K562 (cell line): ENCODE measurements at regions not wholly inside any gene's neighbourhood (a gene's known extent, or its start where the extent isn't known, plus 50 kb on each side); places are given as distances from the start of the nearest gene placed in this dataset.

Experiments used
- ATAC-seq: fragments of 200-7000 bp; cut with Tn5 transposase; 3 replicates; pipeline ENCODE4 v1.9.1; 2020; ENCODE audit warnings: moderate library complexity
- BruUV-seq: library from RNA; stranded (reverse); fragments of 400-500 nt; replicated peaks from 2 replicates; lab custom pipeline; 2021; lab: Mats Ljungman, UMichigan
- CTCF ChIA-PET: fragments of 300-600 bp; formaldehyde crosslinking; extraction: SDS; loops from one replicate; lab custom pipeline; 2021; ENCODE audit warnings: low intra/inter-chr PET ratio; lab: Yijun Ruan, JAX
- POLR2A ChIA-PET: fragments of 300-600, 350-650 bp; sonication (Branson Sonifier 250); formaldehyde crosslinking; extraction: SDS; loops from one replicate; lab custom pipeline; 2021; ENCODE audit warnings: antibody characterized with exemption, inconsistent platforms; lab: Yijun Ruan, JAX
- DNase-seq, 4 experiments: peaks; one replicate each; pipeline versions ENCODE4 v3.0.0 to v3.0.0-alpha.2; 2011 to 2018; ENCODE audit warnings: low spot score in 3 of 4, mixed read lengths in 3 of 4; ENCODE audit errors: extremely low read depth in 1 of 4
- FAIRE-seq: peaks from 2 replicates; lab custom pipeline; 2011; peaks lifted over from hg19 to GRCh38; lab: Jason Lieb, UNC
- H2AFZ ChIP-seq: 2 replicates; pipeline ENCODE4 v1.6.0; 2011; ENCODE audit warnings: low read depth, low read length, control low read depth, inconsistent platforms
- H3K27ac ChIP-seq: fragments of 200-600 bp; 3 replicates; pipeline ENCODE4 v1.8.0; 2011; ENCODE audit warnings: low read depth, mild to moderate bottlenecking, control low read depth, inconsistent platforms, low read length, moderate library complexity, mixed read lengths; ENCODE audit errors: extremely low read depth
- H3K27me3 ChIP-seq, 2 experiments: fragments of 300-600 bp in 1 of 2; 2 replicates in 1 of 2; 3 replicates in 1 of 2; pipeline versions ENCODE4 v1.6.0 to v1.8.0; 2011; ENCODE audit warnings: inconsistent platforms in 2 of 2, low read length in 2 of 2, mild to moderate bottlenecking in 1 of 2, mixed read lengths in 1 of 2, moderate library complexity in 1 of 2; ENCODE audit not compliant: control insufficient read depth in 2 of 2, insufficient read depth in 2 of 2
- H3K36me3 ChIP-seq: fragments of 300-600 bp; 3 replicates; pipeline ENCODE4 v1.8.0; 2011; ENCODE audit warnings: mild to moderate bottlenecking, low read length, inconsistent platforms; ENCODE audit not compliant: control insufficient read depth, insufficient read depth
- H3K4me1 ChIP-seq, 2 experiments: fragments of 200-600 bp in 1 of 2; replicated peaks in 1 of 2; 2 replicates in 1 of 2; 3 replicates in 1 of 2; pipeline versions ENCODE4 v1.5.1 to v1.8.0; 2011; ENCODE audit warnings: inconsistent platforms in 2 of 2, low read length in 2 of 2, mild to moderate bottlenecking in 1 of 2, mixed read lengths in 1 of 2, moderate library complexity in 1 of 2; ENCODE audit not compliant: control insufficient read depth in 2 of 2, insufficient read depth in 2 of 2
- H3K4me2 ChIP-seq: 2 replicates; pipeline ENCODE4 v1.6.1; 2011; ENCODE audit warnings: low read length, control low read depth, inconsistent platforms, mixed read lengths; ENCODE audit not compliant: insufficient read depth
- H3K4me3 ChIP-seq: fragments of 200-600 bp; sonication (generic), shearing (Covaris generic); 2 replicates; pipeline ENCODE4 v1.5.1; 2016; ENCODE audit warnings: control low read depth, inconsistent platforms
- H3K79me2 ChIP-seq: fragments of 200-600 bp; 3 replicates; pipeline ENCODE4 v1.8.0; 2011; ENCODE audit warnings: low read length, inconsistent platforms; ENCODE audit not compliant: control insufficient read depth, insufficient read depth
- H3K9ac ChIP-seq, 2 experiments: 2 replicates each; pipeline versions ENCODE4 v1.6.0 to v1.6.1; 2011; ENCODE audit warnings: low read depth in 2 of 2, low read length in 2 of 2, control low read depth in 1 of 2, inconsistent platforms in 1 of 2, mild to moderate bottlenecking in 1 of 2, mixed read lengths in 1 of 2; ENCODE audit not compliant: insufficient read depth in 1 of 2
- H3K9me1 ChIP-seq: one replicate; pipeline ENCODE4 v1.6.0; 2011; ENCODE audit warnings: inconsistent platforms, mild to moderate bottlenecking, low read length, moderate library complexity; ENCODE audit not compliant: control insufficient read depth, insufficient read depth
- H3K9me3 ChIP-seq: replicated peaks from 2 replicates; pipeline ENCODE4 v1.5.1; 2011; ENCODE audit warnings: low read depth, low read length, inconsistent platforms; ENCODE audit not compliant: control insufficient read depth, insufficient read depth
- H4K20me1 ChIP-seq: replicated peaks from 2 replicates; pipeline ENCODE4 v1.6.1; 2011; ENCODE audit warnings: low read length, inconsistent platforms, mixed read lengths; ENCODE audit not compliant: control insufficient read depth, insufficient read depth
- ARID2 ChIP-seq: fragments of 450-650 bp; IDR thresholded peaks from 2 replicates; pipeline ENCODE4 v1.6.1; 2017; ENCODE audit warnings: antibody characterized with exemption, mild to moderate bottlenecking
- ATF7 ChIP-seq: fragments of 450-650 bp; IDR thresholded peaks from 2 replicates; pipeline ENCODE4 v1.7.1; 2014; ENCODE audit warnings: mild to moderate bottlenecking, moderate library complexity
- L3MBTL2 ChIP-seq: fragments of 450-650 bp; IDR thresholded peaks from 2 replicates; pipeline ENCODE4 v1.6.1; 2016; ENCODE audit warnings: mild to moderate bottlenecking, moderate library complexity
- MCM2 ChIP-seq: fragments of 450-650 bp; IDR thresholded peaks from 2 replicates; pipeline ENCODE4 v1.6.1; 2017; ENCODE audit warnings: low read depth, mild to moderate bottlenecking
- MXI1 ChIP-seq: IDR thresholded peaks from 2 replicates; pipeline ENCODE4 v1.6.1; 2011; ENCODE audit warnings: low read depth, mild to moderate bottlenecking, improper control_type of control experiment, low read length
- NFYB ChIP-seq: IDR thresholded peaks from 2 replicates; pipeline ENCODE4 v1.6.1; 2011; ENCODE audit warnings: mild to moderate bottlenecking, moderate library complexity; ENCODE audit not compliant: insufficient read length; ENCODE audit errors: extremely low read depth
- NRF1 ChIP-seq, 2 experiments: fragments of 450-650 bp; IDR thresholded peaks in 1 of 2; conservative IDR thresholded peaks in 1 of 2; 2 replicates each; pipeline ENCODE4 v1.6.1; 2014; ENCODE audit warnings: mild to moderate bottlenecking in 2 of 2
- PRMT5 ChIP-seq: sonication (generic); formaldehyde crosslinking; IDR thresholded peaks from 2 replicates; pipeline ENCODE4 v1.5.0; 2020; ENCODE audit warnings: missing genetic modification reagents
- PTRF ChIP-seq: fragments of 450-650 bp; IDR thresholded peaks from 2 replicates; pipeline ENCODE4 v1.6.1; 2016; ENCODE audit warnings: mild to moderate bottlenecking, missing genetic modification characterization, missing compliant biosample characterization
- STAT5B ChIP-seq: fragments of 250-450 bp; sonication (Bioruptor Pico); IDR thresholded peaks from 2 replicates; pipeline ENCODE4 v1.8.0; 2021; ENCODE audit warnings: mild to moderate bottlenecking, inconsistent platforms
- ZNF232 ChIP-seq: sonication (generic); formaldehyde crosslinking; IDR thresholded peaks from 2 replicates; pipeline ENCODE4 v1.8.0; 2022; ENCODE audit warnings: mild to moderate bottlenecking, missing genetic modification reagents
- WGBS: fragments of 100-300 bp; shearing (Covaris generic); methylation state at CpG from one replicate; pipeline ENCODE4 v1.1.6; 2016; ENCODE audit warnings: low coverage, mixed read lengths; ENCODE audit not compliant: insufficient coverage; ENCODE audit errors: missing lambda C conversion rate; 5-methylcytosine and 5-hydroxymethylcytosine counted together
- in situ Hi-C: fragments of 300-500 bp; cut with MboI; formaldehyde crosslinking; loops from 4 replicates; pipeline ENCODE4 v1.15.0; 2018; ENCODE audit warnings: inconsistent platforms, mixed read lengths
- intact Hi-C: fragments of 100-400 bp; cut with micrococcal nuclease; formaldehyde crosslinking; loops from 2 replicates; pipeline ENCODE4 v1.14.2; 2022
- TF ChIP-seq, protein P1 (sequence below): sonication (generic); formaldehyde crosslinking; IDR thresholded peaks from 2 replicates; pipeline ENCODE4 v1.8.0; 2023; ENCODE audit warnings: mild to moderate bottlenecking, missing genetic modification reagents
- TF ChIP-seq, protein P2 (sequence below): sonication (generic); formaldehyde crosslinking; IDR thresholded peaks from 2 replicates; pipeline ENCODE4 v1.8.1; 2023; ENCODE audit warnings: mild to moderate bottlenecking, missing genetic modification reagents

DNA sequence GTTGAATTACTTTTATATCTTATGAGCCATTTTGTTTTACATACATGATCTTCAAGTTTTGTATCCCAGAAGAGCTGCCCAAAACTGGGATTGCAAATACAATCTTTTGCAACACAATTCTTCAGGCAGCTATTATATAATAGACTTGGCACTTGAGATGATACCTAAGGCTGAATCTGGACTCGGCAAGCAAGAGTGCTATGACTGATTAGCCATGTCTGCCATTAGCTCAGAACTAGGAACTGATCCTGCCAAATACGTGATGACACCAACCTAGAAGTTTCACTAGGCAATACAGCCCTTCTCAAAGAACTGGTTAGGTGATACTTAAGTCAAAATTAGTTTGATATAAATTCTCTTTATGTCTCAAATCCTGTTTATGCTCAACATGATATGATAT lies 619.6 kb downstream of the CPS1 start:
- no peaks in the 10 kb centered on the region for H3K79me2 ChIP-seq
- in situ Hi-C loops (no loop called here), intact Hi-C loops (no loop called here)
- no peaks in the 10 kb centered on the region for H3K27me3 ChIP-seq
- H3K9me1 ChIP-seq: no peaks in the 10 kb centered on the region
- no peak overlapping the region for H3K4me2 ChIP-seq
- no peak overlapping the region for H2AFZ ChIP-seq
- no peaks in the 10 kb centered on the region for H4K20me1 ChIP-seq
- H3K9ac ChIP-seq: no peak overlapping the region
- no peak for DNase-seq
- no peak for ATAC-seq
- POLR2A ChIA-PET: no interaction called here
- BruUV-seq: no TSS peak
- H3K4me3 ChIP-seq: no peak overlapping the region
- CTCF ChIA-PET: no interaction called here
- no peak for FAIRE-seq
- 0% methylated on average over 2 of the region's 2 CpGs for WGBS
- TF ChIP-seq MXI1 (no peak), ZNF232 (CRISPR knock-in tag) (no peak), L3MBTL2 (no peak), ARID2 (no peak), NRF1 (conservative IDR thresholded peaks at IDR 0.05 in 1 of 2, IDR thresholded peaks at IDR 0.05 in 1 of 2) (no peak), NFYB (no peak), ATF7 (no peak), PTRF (tag) (no peak), PRMT5 (CRISPR knock-in tag) (no peak), MCM2 (no peak), STAT5B (CRISPR knock-in tag) (no peak)
- TF ChIP-seq, protein P1, sequence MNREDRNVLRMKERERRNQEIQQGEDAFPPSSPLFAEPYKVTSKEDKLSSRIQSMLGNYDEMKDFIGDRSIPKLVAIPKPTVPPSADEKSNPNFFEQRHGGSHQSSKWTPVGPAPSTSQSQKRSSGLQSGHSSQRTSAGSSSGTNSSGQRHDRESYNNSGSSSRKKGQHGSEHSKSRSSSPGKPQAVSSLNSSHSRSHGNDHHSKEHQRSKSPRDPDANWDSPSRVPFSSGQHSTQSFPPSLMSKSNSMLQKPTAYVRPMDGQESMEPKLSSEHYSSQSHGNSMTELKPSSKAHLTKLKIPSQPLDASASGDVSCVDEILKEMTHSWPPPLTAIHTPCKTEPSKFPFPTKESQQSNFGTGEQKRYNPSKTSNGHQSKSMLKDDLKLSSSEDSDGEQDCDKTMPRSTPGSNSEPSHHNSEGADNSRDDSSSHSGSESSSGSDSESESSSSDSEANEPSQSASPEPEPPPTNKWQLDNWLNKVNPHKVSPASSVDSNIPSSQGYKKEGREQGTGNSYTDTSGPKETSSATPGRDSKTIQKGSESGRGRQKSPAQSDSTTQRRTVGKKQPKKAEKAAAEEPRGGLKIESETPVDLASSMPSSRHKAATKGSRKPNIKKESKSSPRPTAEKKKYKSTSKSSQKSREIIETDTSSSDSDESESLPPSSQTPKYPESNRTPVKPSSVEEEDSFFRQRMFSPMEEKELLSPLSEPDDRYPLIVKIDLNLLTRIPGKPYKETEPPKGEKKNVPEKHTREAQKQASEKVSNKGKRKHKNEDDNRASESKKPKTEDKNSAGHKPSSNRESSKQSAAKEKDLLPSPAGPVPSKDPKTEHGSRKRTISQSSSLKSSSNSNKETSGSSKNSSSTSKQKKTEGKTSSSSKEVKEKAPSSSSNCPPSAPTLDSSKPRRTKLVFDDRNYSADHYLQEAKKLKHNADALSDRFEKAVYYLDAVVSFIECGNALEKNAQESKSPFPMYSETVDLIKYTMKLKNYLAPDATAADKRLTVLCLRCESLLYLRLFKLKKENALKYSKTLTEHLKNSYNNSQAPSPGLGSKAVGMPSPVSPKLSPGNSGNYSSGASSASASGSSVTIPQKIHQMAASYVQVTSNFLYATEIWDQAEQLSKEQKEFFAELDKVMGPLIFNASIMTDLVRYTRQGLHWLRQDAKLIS (CRISPR knock-in tag): no peak
- TF ChIP-seq, protein P2, sequence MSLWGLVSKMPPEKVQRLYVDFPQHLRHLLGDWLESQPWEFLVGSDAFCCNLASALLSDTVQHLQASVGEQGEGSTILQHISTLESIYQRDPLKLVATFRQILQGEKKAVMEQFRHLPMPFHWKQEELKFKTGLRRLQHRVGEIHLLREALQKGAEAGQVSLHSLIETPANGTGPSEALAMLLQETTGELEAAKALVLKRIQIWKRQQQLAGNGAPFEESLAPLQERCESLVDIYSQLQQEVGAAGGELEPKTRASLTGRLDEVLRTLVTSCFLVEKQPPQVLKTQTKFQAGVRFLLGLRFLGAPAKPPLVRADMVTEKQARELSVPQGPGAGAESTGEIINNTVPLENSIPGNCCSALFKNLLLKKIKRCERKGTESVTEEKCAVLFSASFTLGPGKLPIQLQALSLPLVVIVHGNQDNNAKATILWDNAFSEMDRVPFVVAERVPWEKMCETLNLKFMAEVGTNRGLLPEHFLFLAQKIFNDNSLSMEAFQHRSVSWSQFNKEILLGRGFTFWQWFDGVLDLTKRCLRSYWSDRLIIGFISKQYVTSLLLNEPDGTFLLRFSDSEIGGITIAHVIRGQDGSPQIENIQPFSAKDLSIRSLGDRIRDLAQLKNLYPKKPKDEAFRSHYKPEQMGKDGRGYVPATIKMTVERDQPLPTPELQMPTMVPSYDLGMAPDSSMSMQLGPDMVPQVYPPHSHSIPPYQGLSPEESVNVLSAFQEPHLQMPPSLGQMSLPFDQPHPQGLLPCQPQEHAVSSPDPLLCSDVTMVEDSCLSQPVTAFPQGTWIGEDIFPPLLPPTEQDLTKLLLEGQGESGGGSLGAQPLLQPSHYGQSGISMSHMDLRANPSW (CRISPR knock-in tag): no peak
- H3K27ac ChIP-seq: no peak overlapping the region
- H3K4me1 ChIP-seq: no peaks in the 10 kb centered on the region
- no peaks in the 10 kb centered on the region for H3K36me3 ChIP-seq
- no peaks in the 10 kb centered on the region for H3K9me3 ChIP-seq
